ENCODE measurements at regions not wholly inside any gene's neighbourhood (a gene's known extent, or its start where the extent isn't known, plus 50 kb on each side); places are given as distances from the start of the nearest gene placed in this dataset.

- H3K27me3 ChIP-seq (ENCODE audit: control insufficient read depth in 3 of 3, insufficient read depth in 3 of 3, low read length in 3 of 3), result no peaks in the 10 kb centered on the region
- no peaks in the 10 kb centered on the region for H3K36me3 ChIP-seq (ENCODE audit: control insufficient read depth in 3 of 3, insufficient read depth in 3 of 3, low read length in 3 of 3)
- no peaks in the 10 kb centered on the region for H3K9me3 ChIP-seq (ENCODE audit: control insufficient read depth in 3 of 3, low read length in 3 of 3)
- H3K9ac ChIP-seq (ENCODE audit: low read depth in 1 of 3, low read length in 3 of 3), result no peak overlapping the region
- H3K27ac ChIP-seq (ENCODE audit: low read depth, low read length), result no peak overlapping the region
- peaks cover 7 to 15% (median 13%) of the 10 kb centered on the region in 3 donors for H3K4me1 ChIP-seq (ENCODE audit: control insufficient read depth in 3 of 3, insufficient read depth in 3 of 3, low read length in 3 of 3)
- H3K4me3 ChIP-seq (ENCODE audit: low read length in 3 of 3), result no peak overlapping the region
Measured at GRCh38 chrX:39854772-39855747, 242.7 kb downstream of the BCOR start.

- H3K27ac ChIP-seq (ENCODE audit: low read depth, low read length), result no peak overlapping the region
- peaks cover 7 to 15% (median 13%) of the 10 kb centered on the region in 3 donors for H3K4me1 ChIP-seq (ENCODE audit: control insufficient read depth in 3 of 3, insufficient read depth in 3 of 3, low read length in 3 of 3)
- H3K9me3 ChIP-seq (ENCODE audit: control insufficient read depth in 3 of 3, low read length in 3 of 3), result no peaks in the 10 kb centered on the region
- no peak overlapping the region for H3K4me3 ChIP-seq (ENCODE audit: low read length in 3 of 3)
- H3K9ac ChIP-seq (ENCODE audit: low read depth in 1 of 3, low read length in 3 of 3), result no peak overlapping the region
- no peaks in the 10 kb centered on the region for H3K36me3 ChIP-seq (ENCODE audit: control insufficient read depth in 3 of 3, insufficient read depth in 3 of 3, low read length in 3 of 3)
- H3K27me3 ChIP-seq (ENCODE audit: control insufficient read depth in 3 of 3, insufficient read depth in 3 of 3, low read length in 3 of 3), result no peaks in the 10 kb centered on the region
Measured at GRCh38 chrX:39855748-39856129, 242.0 kb downstream of the BCOR start.

- Histone ChIP-seq H3K4me1 (ENCODE audit: control insufficient read depth in 3 of 3, insufficient read depth in 3 of 3, low read length in 3 of 3) (peaks cover 7 to 15% (median 13%) of the 10 kb centered on the region in 3 donors), H3K27me3 (ENCODE audit: control insufficient read depth in 3 of 3, insufficient read depth in 3 of 3, low read length in 3 of 3) (no peaks in the 10 kb centered on the region), H3K4me3 (ENCODE audit: low read length in 3 of 3) (no peak overlapping the region), H3K9me3 (ENCODE audit: control insufficient read depth in 3 of 3, low read length in 3 of 3) (no peaks in the 10 kb centered on the region), H3K36me3 (ENCODE audit: control insufficient read depth in 3 of 3, insufficient read depth in 3 of 3, low read length in 3 of 3) (no peaks in the 10 kb centered on the region), H3K9ac (ENCODE audit: low read depth in 1 of 3, low read length in 3 of 3) (peak overlapping the region in 1 of 3 donors; percentile 0), H3K27ac (ENCODE audit: low read depth, low read length) (no peak overlapping the region)
Measured at GRCh38 chrX:39856472-39857121, 241.2 kb downstream of the BCOR start.

DNA sequence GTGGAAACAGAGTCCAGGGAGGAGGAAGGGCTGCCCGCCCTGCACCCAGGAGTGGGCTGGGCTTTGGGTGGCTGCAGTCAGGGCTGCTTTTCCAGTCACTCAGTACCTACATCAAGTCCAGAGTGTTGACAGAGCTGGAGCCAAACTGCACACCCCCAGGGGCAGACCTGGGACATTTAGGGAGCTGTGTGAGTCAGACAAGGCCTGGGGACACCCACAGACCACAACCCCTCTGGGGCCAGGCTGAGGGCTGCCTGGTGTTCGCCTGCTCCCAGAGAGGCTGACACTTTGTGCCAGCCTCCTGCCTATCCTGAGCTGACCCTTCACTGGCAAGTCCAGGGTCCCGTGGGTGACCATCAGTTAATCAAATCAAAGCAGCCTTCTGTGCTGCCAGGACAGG lies 240.0 kb downstream of the BCOR start:
- Histone ChIP-seq H3K36me3 (ENCODE audit: control insufficient read depth in 3 of 3, insufficient read depth in 3 of 3, low read length in 3 of 3) (no peaks in the 10 kb centered on the region), H3K9ac (ENCODE audit: low read depth in 1 of 3, low read length in 3 of 3) (no peak overlapping the region), H3K9me3 (ENCODE audit: control insufficient read depth in 3 of 3, low read length in 3 of 3) (no peaks in the 10 kb centered on the region), H3K4me3 (ENCODE audit: low read length in 3 of 3) (no peak overlapping the region), H3K27me3 (ENCODE audit: control insufficient read depth in 3 of 3, insufficient read depth in 3 of 3, low read length in 3 of 3) (no peaks in the 10 kb centered on the region), H3K27ac (ENCODE audit: low read depth, low read length) (no peak overlapping the region), H3K4me1 (ENCODE audit: control insufficient read depth in 3 of 3, insufficient read depth in 3 of 3, low read length in 3 of 3) (peaks cover 7 to 15% (median 13%) of the 10 kb centered on the region in 3 donors)

DNA sequence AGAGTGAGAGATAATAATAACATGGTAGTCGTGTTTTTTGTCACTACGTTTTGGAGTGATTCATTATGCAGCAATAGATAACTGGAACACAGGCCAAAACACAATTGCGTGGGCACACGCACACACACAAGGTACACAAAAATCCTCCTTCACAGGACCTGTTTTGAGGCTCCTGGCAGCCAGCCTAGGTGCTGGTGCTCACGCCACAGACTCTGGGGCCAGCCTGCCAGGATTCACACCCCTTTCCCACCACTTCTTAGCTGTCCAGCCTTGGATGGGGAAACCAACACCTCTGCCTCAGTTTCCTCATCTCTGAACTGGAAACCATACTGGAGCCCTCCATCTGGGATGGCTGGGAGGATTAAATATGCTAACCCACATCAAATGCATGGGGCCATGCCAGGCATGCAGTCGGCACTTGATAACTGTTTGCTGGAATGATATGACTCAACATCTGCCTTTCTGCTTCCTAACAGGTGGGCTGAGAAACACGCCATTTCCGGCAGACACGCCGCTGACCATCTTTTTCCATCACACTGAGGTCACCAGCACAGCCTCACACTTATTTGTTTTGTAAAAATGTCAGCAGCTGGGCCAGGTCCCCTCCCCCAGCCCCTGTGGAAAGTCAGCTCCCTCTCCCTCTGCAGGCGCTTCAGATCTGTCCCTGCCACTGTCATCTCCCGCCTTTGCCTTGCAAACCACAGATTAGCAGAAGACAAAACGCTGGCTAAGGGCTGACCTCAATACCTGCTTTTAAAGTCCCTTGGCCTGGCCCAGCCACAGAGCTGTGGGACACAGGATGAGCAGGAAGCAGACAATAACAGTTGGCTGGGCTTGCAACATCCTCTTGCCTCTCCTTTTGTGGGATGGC lies 237.5 kb downstream of the BCOR start:
- peaks cover 7 to 15% (median 12%) of the 10 kb centered on the region in 3 donors for H3K4me1 ChIP-seq (ENCODE audit: control insufficient read depth in 3 of 3, insufficient read depth in 3 of 3, low read length in 3 of 3)
- H3K27ac ChIP-seq (ENCODE audit: low read depth, low read length), result no peak overlapping the region
- no peak overlapping the region for H3K4me3 ChIP-seq (ENCODE audit: low read length in 3 of 3)
- H3K9ac ChIP-seq (ENCODE audit: low read depth in 1 of 3, low read length in 3 of 3), result no peak overlapping the region
- no peaks in the 10 kb centered on the region for H3K9me3 ChIP-seq (ENCODE audit: control insufficient read depth in 3 of 3, low read length in 3 of 3)
- H3K36me3 ChIP-seq (ENCODE audit: control insufficient read depth in 3 of 3, insufficient read depth in 3 of 3, low read length in 3 of 3), result no peaks in the 10 kb centered on the region
- no peaks in the 10 kb centered on the region for H3K27me3 ChIP-seq (ENCODE audit: control insufficient read depth in 3 of 3, insufficient read depth in 3 of 3, low read length in 3 of 3)

GRCh38 chrX:39862963-39863362 lies 234.8 kb downstream of the BCOR start:
- no peak overlapping the region for H3K27ac ChIP-seq (ENCODE audit: low read depth, low read length)
- H3K27me3 ChIP-seq (ENCODE audit: control insufficient read depth in 3 of 3, insufficient read depth in 3 of 3, low read length in 3 of 3), result no peaks in the 10 kb centered on the region
- no peak overlapping the region for H3K4me3 ChIP-seq (ENCODE audit: low read length in 3 of 3)
- no peaks in the 10 kb centered on the region for H3K9me3 ChIP-seq (ENCODE audit: control insufficient read depth in 3 of 3, low read length in 3 of 3)
- no peaks in the 10 kb centered on the region for H3K4me1 ChIP-seq (ENCODE audit: control insufficient read depth in 3 of 3, insufficient read depth in 3 of 3, low read length in 3 of 3)
- H3K9ac ChIP-seq (ENCODE audit: low read depth in 1 of 3, low read length in 3 of 3), result no peak overlapping the region
- no peaks in the 10 kb centered on the region for H3K36me3 ChIP-seq (ENCODE audit: control insufficient read depth in 3 of 3, insufficient read depth in 3 of 3, low read length in 3 of 3)

DNA sequence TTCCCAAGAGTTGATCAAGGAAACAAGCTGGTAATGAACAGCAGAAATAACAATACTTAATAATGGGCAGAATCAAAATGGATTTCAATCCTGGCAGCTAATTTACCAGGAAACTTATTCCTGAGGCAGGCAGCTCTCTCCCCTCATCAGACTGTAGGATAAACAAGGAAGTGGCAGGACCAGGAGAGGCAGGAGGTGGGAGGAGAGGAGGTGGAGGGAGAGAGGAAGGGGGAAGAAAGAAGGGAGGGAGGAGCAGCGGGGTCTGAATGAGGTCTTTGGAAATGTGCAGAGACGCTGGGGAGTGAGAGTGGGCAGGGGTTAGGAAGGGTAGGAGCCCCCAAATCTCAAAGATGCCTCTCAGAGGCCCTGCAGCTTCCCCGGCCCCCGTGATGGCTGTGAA lies 231.5 kb downstream of the BCOR start:
- Histone ChIP-seq H3K4me3 (ENCODE audit: low read length in 3 of 3) (no peak overlapping the region), H3K9me3 (ENCODE audit: control insufficient read depth in 3 of 3, low read length in 3 of 3) (no peaks in the 10 kb centered on the region), H3K27me3 (ENCODE audit: control insufficient read depth in 3 of 3, insufficient read depth in 3 of 3, low read length in 3 of 3) (no peaks in the 10 kb centered on the region), H3K9ac (ENCODE audit: low read depth in 1 of 3, low read length in 3 of 3) (no peak overlapping the region), H3K36me3 (ENCODE audit: control insufficient read depth in 3 of 3, insufficient read depth in 3 of 3, low read length in 3 of 3) (no peaks in the 10 kb centered on the region), H3K4me1 (ENCODE audit: control insufficient read depth in 3 of 3, insufficient read depth in 3 of 3, low read length in 3 of 3) (no peaks in the 10 kb centered on the region), H3K27ac (ENCODE audit: low read depth, low read length) (no peak overlapping the region)

DNA sequence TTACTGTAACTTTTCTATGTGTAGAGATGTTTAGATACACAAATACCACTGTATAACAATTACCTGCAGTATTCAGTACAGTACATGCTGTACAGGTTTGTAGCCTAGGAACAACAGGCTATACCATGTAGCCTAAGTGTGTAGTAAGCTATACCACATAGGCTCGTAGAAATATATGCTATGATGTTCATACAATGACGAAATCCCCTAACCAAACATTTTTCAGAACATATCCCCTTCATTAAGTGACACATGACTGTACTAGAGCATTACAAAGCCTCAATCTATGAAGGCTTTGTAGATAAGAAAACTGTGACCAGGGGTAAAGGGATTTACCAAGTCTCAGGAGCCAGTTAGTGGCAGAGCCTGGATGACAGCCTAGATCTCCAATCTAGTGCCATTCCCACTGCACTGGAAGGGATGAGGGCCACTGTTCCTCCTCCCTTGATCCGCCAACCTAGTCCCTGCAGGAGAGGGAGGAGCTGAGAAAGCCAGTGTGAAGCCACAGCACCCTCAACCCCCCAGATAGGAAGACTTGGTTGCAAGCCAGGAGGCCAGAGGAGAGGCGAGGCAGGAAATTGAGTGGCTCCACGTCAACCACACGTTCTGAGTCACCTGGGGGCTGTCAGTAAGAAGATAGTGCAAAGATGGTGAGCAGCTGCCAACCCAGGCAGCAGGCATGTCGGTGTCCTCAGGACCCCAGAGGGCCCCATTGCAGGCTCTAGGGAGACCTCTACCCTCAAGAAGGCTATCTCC lies 227.7 kb downstream of the BCOR start:
- H3K4me1 ChIP-seq (ENCODE audit: control insufficient read depth in 3 of 3, insufficient read depth in 3 of 3, low read length in 3 of 3), result no peaks in the 10 kb centered on the region
- H3K4me3 ChIP-seq (ENCODE audit: low read length in 3 of 3), result no peak overlapping the region
- no peak overlapping the region for H3K9ac ChIP-seq (ENCODE audit: low read depth in 1 of 3, low read length in 3 of 3)
- no peaks in the 10 kb centered on the region for H3K9me3 ChIP-seq (ENCODE audit: control insufficient read depth in 3 of 3, low read length in 3 of 3)
- H3K27me3 ChIP-seq (ENCODE audit: control insufficient read depth in 3 of 3, insufficient read depth in 3 of 3, low read length in 3 of 3), result peaks cover 0 to 7% (median 0%) of the 10 kb centered on the region in 3 donors
- H3K36me3 ChIP-seq (ENCODE audit: control insufficient read depth in 3 of 3, insufficient read depth in 3 of 3, low read length in 3 of 3), result no peaks in the 10 kb centered on the region
- H3K27ac ChIP-seq (ENCODE audit: low read depth, low read length), result no peak overlapping the region

- H3K4me1 ChIP-seq (ENCODE audit: control insufficient read depth in 3 of 3, insufficient read depth in 3 of 3, low read length in 3 of 3), result no peaks in the 10 kb centered on the region
- peaks cover 0 to 11% (median 0%) of the 10 kb centered on the region in 3 donors for H3K27me3 ChIP-seq (ENCODE audit: control insufficient read depth in 3 of 3, insufficient read depth in 3 of 3, low read length in 3 of 3)
- H3K27ac ChIP-seq (ENCODE audit: low read depth, low read length), result no peak overlapping the region
- no peaks in the 10 kb centered on the region for H3K36me3 ChIP-seq (ENCODE audit: control insufficient read depth in 3 of 3, insufficient read depth in 3 of 3, low read length in 3 of 3)
- no peaks in the 10 kb centered on the region for H3K9me3 ChIP-seq (ENCODE audit: control insufficient read depth in 3 of 3, low read length in 3 of 3)
- no peak overlapping the region for H3K9ac ChIP-seq (ENCODE audit: low read depth in 1 of 3, low read length in 3 of 3)
- no peak overlapping the region for H3K4me3 ChIP-seq (ENCODE audit: low read length in 3 of 3)
Measured at GRCh38 chrX:39871648-39872047, 226.1 kb downstream of the BCOR start.

Data from skeletal muscle tissue (tissue), 3 donors.